ENCODE measurements at regions not wholly inside any gene's neighbourhood (a gene's known extent, or its start where the extent isn't known, plus 50 kb on each side); places are given as distances from the start of the nearest gene placed in this dataset.
A peak's percentile ranks its signal among the peaks of the same experiment; 100 is the strongest.

DNA sequence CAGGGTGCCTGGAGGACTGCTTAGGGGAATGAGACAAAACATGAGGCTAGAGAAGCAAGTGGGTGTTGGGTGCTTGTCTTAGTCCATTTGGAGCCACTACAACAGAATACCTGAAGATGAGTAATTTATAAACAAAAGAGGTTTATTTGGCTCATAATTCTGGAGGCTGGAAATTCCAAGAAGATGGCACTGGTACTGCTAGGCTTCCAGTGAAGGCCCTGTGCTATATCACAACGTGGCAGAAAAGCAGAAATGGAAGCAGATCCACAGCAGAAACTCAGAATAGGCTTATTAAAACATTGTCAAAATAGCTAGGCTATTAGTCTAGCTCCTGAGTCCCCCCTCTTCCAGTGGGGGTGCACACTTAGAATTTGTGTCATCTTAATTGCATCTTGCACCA, 701.7 kb downstream of the RWDD3 start:
- DNase-seq, result no peak

DNA sequence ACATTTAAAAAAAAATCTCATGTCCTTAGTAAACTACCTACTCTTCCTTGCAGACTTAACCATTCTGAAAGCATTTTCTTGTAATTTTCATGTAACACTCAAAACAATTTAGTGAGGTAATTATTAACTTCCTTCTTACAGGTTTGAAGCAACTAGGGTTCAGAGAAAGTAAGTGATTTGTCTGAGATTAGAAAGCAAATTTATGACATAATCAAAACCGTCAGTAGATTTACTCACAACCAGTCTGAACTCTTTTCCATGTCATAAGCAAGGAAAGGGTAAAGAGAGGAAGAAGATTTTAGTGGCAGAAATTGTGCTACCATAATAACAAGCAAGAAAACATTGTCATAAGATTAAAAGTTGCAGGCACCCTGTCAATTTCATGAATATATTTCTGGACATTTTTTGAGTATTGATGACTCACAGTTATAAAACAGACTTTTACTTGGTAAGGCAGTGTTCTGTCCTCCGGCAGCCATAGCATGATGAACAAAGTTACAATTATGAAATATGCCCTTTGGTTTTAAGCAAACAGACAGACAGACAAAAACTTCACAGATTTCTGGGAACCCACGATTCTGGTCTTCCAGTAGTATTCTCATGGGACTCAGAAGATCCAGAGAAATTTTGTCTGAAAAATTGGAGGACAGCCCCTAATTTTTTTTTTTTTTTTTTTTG, 707.2 kb downstream of the RWDD3 start:
- no peak for DNase-seq

DNA sequence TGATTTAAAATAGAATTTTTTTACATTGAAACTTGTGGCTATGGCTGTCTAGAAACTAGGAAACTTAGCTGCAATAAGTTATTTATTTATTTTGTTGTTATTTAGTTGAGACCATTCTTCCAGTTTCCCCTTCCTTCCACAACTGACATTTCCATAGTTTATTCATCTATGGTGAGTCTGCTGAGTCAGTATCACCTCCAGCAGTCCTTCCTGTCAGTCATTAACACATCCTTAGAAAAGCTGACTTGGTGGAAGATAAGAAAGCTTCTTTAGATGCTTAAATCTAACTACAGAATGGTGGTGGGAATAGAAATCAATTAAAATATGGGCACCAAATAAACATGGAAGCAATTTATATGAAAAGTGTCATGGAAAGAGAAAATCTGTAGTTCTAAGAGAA, 714.0 kb downstream of the RWDD3 start:
- DNase-seq, result no peak

DNA sequence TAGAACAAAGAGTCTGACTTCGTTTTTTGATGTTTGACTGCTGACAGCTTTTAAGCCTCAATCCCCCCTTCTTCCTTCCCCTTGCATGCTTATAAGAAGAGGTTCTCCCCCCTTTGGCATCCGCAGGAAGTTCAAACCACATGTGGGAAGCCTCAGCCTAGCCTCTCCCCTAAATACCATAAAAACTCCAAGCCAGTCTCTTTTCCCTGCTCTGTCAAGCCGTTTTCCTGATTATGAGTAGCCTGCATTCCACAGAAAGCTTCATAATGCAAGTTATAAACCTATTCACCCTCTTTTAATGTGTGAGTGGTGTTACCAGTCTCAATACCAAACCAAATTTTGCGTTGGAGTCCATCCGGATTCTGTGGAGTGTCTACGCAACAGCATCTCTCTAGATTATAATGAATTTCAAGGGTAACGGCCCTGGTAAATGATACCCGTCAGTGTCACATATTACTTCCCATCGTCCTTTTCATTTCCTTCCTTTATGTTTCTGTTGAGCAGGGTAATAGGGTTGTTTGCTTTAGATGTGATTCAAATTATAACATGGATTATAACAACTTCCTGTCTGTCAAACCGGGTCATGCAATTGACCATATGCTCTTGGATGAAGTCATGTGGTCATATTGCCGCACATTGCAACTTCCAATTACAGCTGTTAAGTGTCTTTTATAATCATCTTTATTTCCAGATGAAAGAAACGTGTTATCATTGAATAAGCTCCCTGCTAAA, 717.5 kb downstream of the RWDD3 start:
- no peak for DNase-seq

DNA sequence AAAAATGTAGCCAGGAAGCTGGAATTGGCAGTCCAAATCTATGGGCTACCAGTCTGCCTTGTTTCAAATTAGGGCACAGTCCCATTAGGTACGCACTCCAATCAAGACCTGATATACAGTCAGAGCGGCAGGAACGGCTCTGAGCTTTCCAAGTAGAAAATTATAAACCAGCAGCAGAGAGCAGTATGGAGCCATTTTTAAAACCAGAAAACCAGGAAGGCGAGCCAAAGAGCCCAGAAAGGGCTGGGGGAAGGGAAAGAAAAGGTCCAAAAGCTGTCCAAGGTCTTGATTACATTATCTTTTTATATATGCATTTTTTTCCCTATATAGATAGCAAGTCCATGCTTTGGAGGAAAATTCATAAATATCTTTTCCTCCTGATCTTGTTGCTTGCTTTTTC, 719.0 kb downstream of the RWDD3 start:
- peak; percentile 82 for DNase-seq

DNA sequence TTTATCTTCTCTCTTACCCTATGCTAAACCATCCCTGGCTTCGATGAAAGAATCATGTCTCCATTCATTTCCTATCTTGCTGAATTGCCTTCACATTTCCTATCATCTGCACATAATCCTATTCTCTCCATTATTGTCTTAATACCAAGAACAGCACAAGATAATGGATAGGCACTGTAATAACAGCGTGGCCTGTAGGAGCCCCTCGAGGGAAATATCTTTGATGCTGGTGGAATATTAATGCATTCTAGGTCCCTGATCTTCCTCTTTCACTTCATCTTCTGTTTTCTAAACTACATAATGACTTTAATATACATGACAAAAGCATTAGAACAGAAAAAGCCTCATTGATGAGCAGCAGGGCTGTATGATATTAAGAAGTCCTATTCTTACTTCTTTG, 720.6 kb downstream of the RWDD3 start:
- peak; percentile 36 for DNase-seq

DNA sequence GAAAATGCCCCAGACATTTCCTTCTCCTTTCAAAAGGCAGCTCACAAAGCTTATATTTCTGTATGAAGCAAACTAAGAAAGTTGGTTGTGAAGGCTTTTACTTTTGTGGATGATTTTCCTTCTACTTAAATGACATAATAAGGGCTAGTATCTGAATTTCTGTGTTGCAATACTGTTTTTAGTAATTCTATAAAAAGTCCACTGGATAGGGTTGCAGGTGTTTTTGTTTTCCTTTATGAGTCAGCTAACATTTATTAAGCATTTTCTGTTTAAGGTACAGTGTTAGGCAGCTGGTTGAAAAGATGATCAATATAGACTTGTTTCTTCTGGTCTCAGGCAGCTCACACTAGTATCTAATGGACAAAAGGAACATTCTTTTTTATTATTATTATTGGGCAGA, 722.2 kb downstream of the RWDD3 start:
- no peak for DNase-seq

DNA sequence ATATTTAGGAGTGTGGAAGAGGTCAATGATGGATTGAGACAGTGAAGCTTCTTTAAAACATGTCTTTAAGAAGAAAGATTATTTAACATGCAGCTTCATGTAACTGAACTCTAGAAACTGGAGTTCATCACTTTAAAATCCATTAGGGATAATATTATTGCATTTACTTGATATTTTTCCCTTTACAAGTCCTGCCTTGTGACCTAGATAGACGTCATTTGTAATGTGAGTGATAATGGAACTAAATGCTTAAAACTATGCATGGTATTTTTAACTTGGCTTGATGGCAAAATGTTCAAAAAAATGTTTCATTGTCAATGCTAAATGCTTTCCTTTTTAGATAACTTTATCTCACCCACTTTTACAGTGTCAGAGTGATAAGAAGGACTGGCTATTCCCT, 723.7 kb downstream of the RWDD3 start:
- DNase-seq, result no peak

DNA sequence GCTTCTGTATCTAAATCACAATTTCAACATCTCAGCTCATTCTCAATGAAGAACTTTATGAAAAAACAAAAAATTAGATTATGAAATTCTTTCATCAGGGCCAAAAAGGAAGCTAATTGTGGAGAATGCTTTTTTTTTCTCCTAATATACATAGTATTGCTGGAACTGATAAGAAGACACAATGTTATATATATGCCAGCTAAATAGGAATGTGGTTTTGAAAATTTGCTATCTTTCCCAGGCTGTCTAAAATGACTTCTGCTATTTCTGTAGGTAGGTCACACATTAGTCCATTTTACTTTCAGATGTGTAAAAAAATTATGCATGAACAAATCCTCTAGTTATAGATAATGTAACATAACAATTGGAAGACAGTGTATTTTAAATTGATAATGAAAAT, 732.9 kb downstream of the RWDD3 start:
- no peak for DNase-seq

DNA sequence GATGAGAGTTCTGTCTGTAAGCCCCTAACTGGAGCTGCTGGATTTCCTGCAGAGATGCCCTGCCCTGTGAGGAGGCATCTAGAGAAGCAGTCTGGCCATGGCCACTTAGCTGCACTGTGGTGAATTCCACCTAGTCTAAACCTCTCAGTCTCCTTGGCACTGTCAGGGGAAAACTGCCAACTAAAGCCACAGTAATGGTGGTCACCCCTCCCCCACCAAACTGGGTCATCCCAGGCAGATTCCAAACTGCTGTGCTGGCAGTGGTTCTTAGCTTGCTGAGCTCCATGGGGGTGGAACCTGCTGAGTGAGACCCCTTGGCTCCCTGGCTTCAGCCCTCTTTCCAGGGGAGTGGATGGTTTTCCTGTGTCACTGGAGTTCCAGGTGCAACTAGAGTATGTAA, 740.6 kb downstream of the RWDD3 start:
- DNase-seq, result no peak

DNA sequence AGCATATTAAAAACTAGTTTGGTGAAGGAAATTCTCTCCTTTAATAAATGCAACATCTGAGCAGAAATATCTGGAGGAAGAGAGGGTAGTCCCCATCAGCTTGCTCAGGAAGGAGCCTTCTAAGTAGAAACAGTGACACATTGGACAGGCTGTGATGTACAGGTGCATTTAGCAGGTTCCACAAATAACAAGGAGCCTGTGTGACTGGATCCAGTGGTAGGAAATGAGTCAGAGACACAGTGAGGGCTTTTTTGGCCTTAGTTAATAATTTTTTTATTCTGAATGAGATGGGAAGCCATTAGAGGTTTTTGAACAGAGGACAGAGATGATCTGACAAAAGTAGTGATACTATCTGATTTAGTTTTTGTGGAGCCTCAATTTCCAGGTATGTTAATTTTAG, 738.9 kb upstream of the PTBP2 start:
- DNase-seq, result no peak

DNA sequence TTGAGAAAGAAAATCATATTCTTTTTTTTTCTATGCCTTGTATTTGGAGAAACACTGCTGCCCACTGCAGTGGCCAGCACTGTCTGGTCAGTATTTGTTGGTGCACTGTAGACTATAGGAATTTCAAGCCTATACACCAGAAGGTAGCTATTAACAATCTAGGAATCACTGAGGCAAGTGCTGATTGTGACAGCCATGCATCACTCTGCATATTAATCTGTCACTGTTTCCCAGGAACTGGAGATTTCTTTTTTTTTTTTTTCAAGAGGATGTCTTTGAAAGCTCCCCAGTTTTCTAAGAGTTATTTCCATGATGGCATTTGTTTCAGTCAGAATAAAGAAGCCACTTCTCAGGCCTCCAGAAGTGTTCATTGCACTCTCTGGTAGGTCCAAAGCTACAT, 737.8 kb upstream of the PTBP2 start:
- DNase-seq, result no peak

DNA sequence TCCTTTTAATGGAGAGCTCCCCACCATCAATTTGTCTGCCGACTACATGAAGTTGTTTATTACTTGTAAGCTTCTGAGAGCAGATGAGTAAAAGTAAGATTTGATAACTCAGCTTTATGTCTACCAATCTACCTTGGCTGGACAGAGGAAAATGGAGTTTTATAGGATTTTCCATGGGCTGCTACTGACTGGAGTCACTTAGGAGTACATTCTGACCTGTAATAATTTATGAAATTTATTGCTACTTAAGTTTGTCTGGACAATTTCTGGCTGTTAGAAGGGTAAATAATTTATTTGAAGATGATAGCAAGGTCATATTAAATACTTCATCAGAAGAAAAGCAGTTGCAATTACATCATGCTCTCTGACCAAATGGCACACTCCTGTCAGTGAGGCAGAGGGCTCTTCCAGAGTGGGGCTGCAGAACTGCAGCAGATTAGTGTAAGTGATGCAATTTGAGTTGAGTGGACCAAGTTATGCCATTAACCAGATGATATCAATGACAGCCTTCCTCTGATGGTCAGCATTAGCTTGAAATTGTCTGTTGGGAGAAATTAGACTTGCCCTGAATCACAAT, 736.7 kb upstream of the PTBP2 start:
- peak; percentile 39 for DNase-seq

DNA sequence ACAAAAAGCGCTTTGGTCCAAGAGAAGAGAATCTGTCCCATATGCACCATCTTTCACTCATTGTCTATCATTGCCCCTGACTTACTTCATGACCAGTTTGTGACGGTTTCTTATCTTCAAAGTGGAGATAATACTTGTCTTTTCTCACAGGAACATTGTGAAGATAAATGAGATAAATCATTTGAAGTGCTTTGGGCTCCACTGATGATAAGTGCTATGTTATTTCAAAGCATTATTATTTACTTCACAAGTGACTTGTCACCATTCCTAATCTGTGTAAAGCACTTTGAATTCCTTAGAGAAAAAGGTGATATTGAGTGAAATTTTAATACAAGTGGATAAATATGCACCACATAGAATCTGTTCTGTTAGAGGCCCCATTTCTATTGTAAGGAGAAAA, 731.6 kb upstream of the PTBP2 start:
- no peak for DNase-seq

DNA sequence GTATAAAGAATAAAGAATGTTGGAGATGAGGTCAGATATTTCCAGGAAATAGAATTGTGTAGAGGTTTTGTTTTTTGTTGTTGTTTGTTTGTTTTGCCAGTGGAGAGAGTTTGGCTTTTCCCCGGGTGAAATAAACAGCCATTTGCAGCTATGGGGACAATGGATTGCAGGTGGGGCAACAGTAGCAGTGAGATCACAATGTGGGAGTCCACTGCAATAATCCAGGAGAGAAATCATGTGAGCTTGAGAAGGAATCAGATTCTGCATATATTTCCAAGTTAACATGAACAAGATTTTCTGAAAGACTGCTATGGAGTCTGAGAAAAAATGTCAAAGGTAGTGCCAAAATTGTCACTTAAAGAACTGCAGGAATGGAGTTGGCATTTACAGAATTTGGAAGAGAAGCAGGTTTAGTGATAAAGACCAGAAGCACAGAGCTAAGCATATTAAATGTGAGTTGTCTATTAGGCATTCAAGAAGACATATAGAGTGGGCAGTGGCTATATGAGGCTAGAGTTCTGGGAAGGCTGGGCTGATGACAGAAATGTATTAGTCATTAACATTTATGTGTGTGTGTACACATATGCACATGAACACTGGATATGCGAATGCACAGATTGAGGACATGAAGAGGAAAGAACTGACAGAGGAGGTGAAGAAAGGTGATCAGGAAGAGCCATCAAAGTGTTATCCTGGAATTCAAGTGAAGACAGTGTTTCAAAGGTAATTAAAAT, 729.6 kb upstream of the PTBP2 start:
- DNase-seq, result no peak

DNA sequence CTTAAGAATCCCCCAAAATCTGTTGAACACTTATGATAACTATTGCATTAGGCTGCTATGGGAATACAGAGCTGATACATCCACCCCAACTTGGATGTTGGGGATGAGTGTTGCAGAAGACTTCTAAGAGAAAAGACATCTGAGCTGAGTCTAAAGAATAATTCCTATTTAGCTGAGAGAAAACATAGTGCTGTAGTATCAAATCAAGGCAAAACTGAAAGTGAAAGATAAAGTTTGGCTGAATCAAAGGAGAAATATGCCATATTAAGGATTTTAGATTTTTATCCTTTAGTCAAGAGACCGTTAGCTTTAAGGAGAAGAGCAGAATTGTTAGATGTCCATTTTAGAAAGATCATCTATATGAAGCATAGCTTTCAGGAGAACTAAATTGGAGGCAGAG, 726.9 kb upstream of the PTBP2 start:
- no peak for DNase-seq

DNA sequence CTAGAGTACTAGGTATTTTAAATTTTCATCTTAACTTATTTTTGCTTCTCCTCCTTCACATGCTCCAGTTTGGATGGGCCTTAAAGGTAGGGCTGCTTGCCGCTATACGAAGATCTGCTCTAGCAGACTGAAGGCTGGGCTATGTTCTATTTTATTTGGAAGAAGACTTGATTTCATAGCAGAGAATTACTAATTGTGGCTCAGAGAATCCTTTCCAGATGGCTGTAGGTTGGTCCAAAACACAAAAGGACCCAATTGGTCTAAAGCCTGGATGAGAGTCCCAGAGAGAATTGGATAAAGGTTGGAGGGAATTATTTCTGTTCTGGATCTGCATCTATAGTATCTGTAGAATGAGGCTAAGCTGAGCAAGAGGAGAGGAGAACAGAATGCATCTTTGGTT, 719.4 kb upstream of the PTBP2 start:
- DNase-seq, result no peak

DNA sequence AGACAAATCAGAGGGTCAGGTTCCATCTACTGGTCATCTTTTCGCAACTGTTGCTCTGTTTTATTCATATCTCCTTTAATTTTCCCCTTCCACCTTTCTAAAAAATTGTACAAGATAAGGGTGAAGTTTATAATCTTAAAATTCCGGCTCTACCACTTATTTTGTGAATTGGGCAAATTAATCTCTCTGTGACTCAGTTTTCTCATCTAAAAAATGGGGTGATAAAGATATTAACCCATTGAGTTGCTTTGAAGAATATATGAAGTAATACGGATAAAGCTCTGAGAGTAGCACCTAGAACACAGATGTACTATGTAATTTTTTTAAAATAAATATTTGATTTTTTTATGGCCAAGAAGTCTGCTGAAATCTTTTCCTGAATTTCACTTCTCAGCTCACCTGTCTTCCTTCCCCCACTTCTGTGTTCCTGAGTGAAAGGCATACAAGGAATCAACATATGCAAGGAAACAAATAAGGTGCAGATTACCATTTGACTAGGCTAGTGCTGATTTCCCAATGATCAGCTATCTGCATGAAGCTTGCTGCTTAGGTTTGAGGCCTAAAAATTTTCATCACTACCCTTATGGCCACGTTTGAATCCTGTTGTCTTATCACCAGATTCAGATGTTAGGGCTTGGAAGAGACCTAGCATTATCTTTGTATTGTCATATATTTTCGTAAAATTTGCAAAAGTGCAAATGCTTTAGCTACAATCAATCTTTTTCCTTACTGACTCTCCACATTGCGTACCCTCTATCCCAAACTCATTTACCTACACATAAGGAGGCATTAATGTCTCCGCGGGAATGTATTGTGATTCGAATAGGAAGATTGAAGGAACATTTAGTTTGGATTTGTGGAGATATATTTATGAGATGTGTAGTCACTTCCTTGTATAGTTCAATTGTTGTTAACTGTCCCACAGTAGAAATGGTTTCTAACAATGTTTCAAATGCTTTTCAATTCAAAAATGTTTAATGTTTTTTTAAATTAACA, 718.3 kb upstream of the PTBP2 start:
- no peak for DNase-seq

DNA sequence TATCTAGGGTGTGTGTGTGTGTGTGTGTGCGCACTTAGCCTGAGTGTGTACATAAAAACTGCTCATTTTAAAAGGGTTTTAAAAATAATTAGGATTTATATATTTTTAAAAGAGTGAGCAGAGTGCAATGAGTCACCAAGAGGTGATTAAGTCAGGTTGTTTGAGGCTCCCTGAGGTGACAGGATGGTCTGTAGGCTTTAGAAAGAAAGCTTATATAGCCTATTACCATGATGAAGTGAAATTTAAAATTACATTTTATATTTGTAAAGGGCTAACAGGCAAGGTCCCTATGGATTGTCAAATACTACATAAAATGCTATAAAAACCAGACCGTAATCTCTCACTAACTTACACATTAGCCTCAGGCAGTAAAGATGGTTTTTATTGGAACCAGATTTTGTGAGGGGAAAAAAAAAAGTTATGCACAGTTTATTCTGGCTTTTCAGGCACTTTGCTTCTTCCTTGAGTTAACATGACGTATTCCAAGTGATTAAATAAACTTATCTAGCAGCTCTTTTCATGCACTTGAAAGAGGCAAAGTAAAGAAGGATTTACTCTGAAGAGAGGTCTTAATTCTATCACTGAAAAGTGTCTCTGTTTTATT, 711.7 kb upstream of the PTBP2 start:
- DNase-seq, result peak; percentile 74

DNA sequence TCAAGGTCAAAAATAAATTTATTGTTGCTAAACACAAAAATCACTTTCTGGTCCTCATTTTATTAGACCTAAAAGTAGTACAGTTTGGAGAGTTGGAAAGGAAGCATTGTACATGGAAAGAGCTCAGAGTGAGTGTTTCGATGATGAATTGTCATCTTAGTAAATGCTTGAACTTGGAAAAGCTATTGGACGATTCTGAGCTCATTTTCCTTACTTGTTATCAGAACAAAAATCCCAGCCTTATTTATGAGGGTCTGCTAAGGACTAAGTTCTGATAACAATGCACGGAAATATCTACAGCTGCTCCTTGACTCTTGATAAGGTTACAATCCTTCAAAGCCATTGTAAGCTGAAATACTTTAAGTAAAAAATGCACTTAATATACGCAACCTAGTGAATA, 710.0 kb upstream of the PTBP2 start:
- DNase-seq, result no peak

DNA sequence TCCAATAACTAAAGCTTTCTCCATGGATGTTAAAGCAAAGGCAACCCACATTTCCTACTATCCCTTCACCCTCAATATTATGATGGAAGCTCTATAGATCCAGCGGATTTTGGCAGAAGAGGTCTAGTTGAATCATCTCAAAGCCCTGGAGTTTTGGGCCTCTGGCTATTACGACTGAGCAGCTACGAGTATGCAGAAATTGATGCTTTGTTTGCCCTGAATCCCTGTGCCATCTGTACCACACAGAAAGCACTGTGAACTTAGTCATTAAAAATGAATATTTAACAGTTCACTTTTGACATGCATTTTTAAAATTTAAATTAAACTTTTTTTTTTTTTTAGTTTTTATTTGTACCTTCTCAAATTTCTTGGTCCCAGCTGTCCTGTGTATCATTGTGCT, 705.4 kb upstream of the PTBP2 start:
- DNase-seq, result no peak

DNA sequence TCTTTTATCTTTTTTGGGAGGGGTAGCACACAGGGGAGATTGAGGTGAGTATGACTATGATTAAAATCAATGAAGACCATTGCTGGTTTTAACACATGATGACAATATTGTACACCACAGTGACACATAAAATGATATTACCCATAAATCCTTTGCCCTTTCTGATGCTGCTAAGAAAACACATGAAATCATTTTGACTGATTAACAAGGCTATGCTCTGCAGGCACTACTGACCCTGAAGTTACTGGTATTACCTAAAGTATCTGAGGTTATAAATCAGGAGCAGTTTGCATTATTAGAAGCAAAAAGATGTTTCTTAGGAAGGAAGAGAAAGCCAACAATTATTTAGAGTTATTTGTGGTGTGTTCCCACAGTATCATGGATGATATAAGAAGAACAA, 701.2 kb upstream of the PTBP2 start:
- DNase-seq, result no peak
